Stimulated activated CD8-positive, alpha-beta memory T cell treated with anti-CD3 and anti-CD28 coated beads, Interleukin-7, amount 100 ng/mL, for 24 hours (primary cell): ENCODE measurements at regions not wholly inside any gene's neighbourhood (a gene's known extent, or its start where the extent isn't known, plus 50 kb on each side); places are given as distances from the start of the nearest gene placed in this dataset.

Experiments used
- DNase-seq: peaks from one replicate; pipeline ENCODE4 v3.0.0-alpha.2; 2020; ENCODE audit warnings: low read depth

GRCh38 chr3:30331519-30331918 is 274.9 kb upstream of the TGFBR2 start:
- no peak for DNase-seq

- no peak for DNase-seq
These were observed 274.0 kb upstream of the TGFBR2 start for GRCh38 chr3:30332196-30333021.

- no peak for DNase-seq
These were observed 273.3 kb upstream of the TGFBR2 start for GRCh38 chr3:30333143-30333542.

- no peak for DNase-seq
These were observed 272.5 kb upstream of the TGFBR2 start for GRCh38 chr3:30333903-30334302.

GRCh38 chr3:30340500-30340899 is 265.9 kb upstream of the TGFBR2 start:
- DNase-seq, result no peak

- DNase-seq, result no peak
These were observed 265.3 kb upstream of the TGFBR2 start for GRCh38 chr3:30341079-30341478.

- DNase-seq, result no peak
These were observed 264.6 kb upstream of the TGFBR2 start for GRCh38 chr3:30341851-30342250.

- DNase-seq, result no peak
These were observed 263.9 kb upstream of the TGFBR2 start for GRCh38 chr3:30342318-30343060.

GRCh38 chr3:30343067-30343831 is 263.2 kb upstream of the TGFBR2 start:
- DNase-seq, result no peak

GRCh38 chr3:30343861-30344260 is 262.5 kb upstream of the TGFBR2 start:
- no peak for DNase-seq

- no peak for DNase-seq
These were observed 262.1 kb upstream of the TGFBR2 start for GRCh38 chr3:30344288-30344687.

- no peak for DNase-seq
These were observed 259.5 kb upstream of the TGFBR2 start for GRCh38 chr3:30346933-30347320.

- no peak for DNase-seq
These were observed 258.7 kb upstream of the TGFBR2 start for GRCh38 chr3:30347679-30348216.

- DNase-seq, result no peak
These were observed 256.9 kb upstream of the TGFBR2 start for GRCh38 chr3:30349507-30349906.

- DNase-seq, result no peak
These were observed 256.4 kb upstream of the TGFBR2 start for GRCh38 chr3:30350011-30350410.

GRCh38 chr3:30350901-30351300 is 255.5 kb upstream of the TGFBR2 start:
- DNase-seq, result no peak

GRCh38 chr3:30352410-30353318 is 253.7 kb upstream of the TGFBR2 start:
- DNase-seq, result no peak

GRCh38 chr3:30353711-30354467 is 252.5 kb upstream of the TGFBR2 start:
- DNase-seq, result no peak

GRCh38 chr3:30354513-30354912 is 251.9 kb upstream of the TGFBR2 start:
- no peak for DNase-seq

- DNase-seq, result no peak
These were observed 251.4 kb upstream of the TGFBR2 start for GRCh38 chr3:30354972-30355371.

- no peak for DNase-seq
These were observed 250.8 kb upstream of the TGFBR2 start for GRCh38 chr3:30355622-30356021.
